Stimulated activated effector memory CD8-positive, alpha-beta T cell treated with anti-CD3 and anti-CD28 coated beads, Interleukin-12 subunit alpha, Interleukin-12 subunit beta, amount 100 ng/mL, for 72 hours (primary cell): ENCODE measurements at regions not wholly inside any gene's neighbourhood (a gene's known extent, or its start where the extent isn't known, plus 50 kb on each side); places are given as distances from the start of the nearest gene placed in this dataset.

Source experiments
- ATAC-seq: fragments of 150-1000 bp; cut with Tn5 transposase; 2 replicates; pipeline ENCODE4 v1.10.0; 2021
- DNase-seq, 2 donors: peaks; one replicate each; pipeline ENCODE4 v3.0.0; 2021 to 2022; ENCODE audit warnings: low spot score in 2 of 2
- H3K27ac Mint-ChIP-seq: one replicate; pipeline ENCODE4 v1.8.0; 2022; ENCODE audit warnings: mild to moderate bottlenecking, mixed read lengths
- H3K36me3 Mint-ChIP-seq: one replicate; pipeline ENCODE4 v1.8.0; 2022; ENCODE audit warnings: mild to moderate bottlenecking, mixed read lengths
- H3K4me1 Mint-ChIP-seq: one replicate; pipeline ENCODE4 v1.8.0; 2022; ENCODE audit warnings: mixed read lengths
- H3K4me3 Mint-ChIP-seq: one replicate; pipeline ENCODE4 v1.8.0; 2022; ENCODE audit warnings: mild to moderate bottlenecking, mixed read lengths
- H3K9me3 Mint-ChIP-seq: one replicate; pipeline ENCODE4 v1.8.0; 2022; ENCODE audit warnings: mixed read lengths

DNA sequence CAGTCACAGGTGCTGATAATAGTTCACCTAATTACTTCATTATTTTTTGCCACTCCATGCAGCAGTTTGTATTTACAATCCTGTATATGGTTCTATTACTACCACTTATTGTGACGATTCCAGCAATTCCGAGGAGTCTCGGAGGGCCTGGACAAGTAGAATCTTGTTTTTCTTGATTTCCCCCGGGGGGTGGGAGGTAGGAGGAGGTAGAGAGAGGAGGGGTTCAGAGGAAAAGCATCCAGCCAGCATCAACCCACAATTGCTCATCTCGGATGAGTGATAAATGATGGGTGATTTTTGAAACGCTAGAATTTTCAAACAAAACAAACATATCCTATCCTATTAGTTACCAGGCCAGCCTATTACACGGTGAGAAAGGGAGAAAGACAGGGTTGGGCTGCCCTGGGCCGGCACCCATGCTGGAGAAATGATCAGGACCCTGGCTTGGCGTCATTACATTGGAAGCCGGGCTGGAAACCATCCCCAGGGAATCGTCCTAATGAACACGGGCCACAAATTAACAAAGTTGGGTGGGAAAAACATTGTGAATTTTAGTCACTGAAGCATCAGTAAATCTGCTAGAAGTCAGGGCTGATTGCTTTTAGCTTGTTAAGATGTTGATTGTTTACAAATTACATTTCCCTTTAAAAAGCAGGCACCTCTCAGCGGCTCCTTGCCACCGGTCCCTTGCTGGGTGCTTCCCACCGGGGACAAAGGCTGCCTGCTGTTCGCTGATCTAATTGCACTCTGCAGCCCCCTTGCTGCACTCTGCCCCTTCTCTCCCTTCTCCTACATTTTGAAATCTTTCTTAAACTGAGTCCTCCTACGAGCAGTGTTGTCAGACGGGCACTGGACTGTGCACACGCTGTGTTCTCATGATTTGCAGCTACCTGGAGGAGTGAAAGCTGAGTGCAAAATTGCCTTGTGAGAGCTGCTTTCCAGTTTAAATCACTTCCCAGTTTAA lies 95.5 kb downstream of the FAM204A start:
- H3K4me1 Mint-ChIP-seq = no peaks in the 10 kb centered on the region
- no peaks in the 10 kb centered on the region for H3K9me3 Mint-ChIP-seq
- no peak overlapping the region for H3K27ac Mint-ChIP-seq
- DNase-seq (no peak), ATAC-seq (no peak)
- H3K4me3 Mint-ChIP-seq = no peak overlapping the region
- no peaks in the 10 kb centered on the region for H3K36me3 Mint-ChIP-seq

DNA sequence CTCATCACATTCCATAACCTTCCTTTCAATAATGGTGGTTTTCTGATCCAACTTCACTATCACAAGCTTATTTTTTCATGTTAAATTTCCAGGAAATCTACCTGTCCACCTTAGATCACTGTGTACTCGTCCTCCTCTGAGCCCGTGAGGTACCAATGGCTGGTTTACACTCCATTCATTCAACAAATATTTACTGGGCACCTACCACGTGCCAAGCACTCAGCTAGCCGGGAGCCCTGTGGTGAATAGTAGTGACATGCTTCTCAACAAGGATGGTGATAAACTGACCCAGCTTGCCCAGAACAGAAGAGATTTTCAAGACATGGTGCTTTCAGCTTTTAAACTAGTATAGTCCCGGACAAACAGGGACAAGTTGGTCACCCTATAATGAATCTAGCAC lies 98.2 kb downstream of the FAM204A start:
- DNase-seq (no peak), ATAC-seq (no peak)
- Mint-ChIP-seq H3K4me1 (no peaks in the 10 kb centered on the region), H3K4me3 (no peak overlapping the region), H3K36me3 (no peaks in the 10 kb centered on the region), H3K9me3 (no peaks in the 10 kb centered on the region), H3K27ac (no peak overlapping the region)

DNA sequence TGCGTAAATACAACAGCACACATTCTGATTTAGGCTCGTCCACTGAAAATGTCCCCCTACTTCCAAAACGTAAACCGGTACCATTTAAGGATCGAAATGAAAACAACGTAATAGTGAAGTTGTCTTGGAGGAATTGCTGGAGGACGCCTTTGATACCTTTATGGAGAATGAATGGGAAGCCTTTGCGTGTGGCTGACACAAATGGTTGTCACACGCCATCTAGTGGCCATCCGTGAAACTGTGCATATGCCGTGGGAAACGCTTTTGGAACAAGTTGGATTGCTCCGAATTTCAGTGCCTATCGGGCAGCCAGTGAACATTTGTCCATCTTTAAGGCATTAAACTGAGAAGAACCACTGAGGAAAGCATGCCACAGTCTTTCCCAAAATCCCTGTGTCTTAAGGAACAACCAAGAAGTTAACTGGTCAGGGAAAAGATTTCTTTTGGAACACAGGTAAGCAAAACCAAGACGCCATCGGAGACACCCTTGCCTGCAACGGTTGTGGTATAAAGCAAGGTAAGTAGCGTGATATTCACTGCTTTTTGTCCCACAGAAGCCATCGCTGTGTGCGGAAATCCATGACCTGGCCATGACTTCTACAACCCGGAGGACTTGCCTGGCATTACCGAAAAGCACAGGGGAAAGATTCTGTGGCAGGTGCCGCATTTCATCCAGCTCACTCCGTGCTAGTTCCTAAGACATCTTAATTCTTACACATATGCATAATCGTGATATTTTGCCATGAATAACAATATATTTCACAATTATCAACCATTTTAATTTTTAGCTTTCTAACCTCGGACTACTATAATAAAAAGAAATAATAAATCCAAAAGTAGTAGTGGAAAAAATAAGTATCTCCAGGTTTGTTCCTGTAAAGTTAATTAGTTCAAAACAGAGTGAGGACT lies 100.6 kb downstream of the FAM204A start:
- Mint-ChIP-seq H3K36me3 (no peaks in the 10 kb centered on the region), H3K4me3 (no peak overlapping the region), H3K27ac (no peak overlapping the region), H3K9me3 (no peaks in the 10 kb centered on the region), H3K4me1 (no peaks in the 10 kb centered on the region)
- DNase-seq (peak; percentile 48 to 75), ATAC-seq (no peak)

DNA sequence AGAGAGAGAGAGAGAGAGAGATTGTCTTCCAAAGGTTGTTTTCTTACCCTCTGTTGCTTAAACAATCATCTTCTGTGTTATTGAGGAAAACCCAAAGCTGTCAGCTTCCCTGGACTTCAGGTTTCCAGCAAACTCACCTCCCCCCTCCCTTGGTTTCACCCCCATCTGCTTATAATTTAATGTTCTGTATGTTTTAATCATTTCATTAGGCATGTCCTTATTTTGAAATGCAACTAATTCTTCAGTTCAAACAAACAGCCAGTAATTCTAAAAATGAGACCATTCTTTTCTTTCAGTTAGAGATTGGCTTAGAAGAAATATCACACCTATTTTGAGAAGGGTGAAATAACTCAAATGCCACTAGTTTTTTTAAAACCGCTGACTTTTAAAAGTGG lies 102.9 kb downstream of the FAM204A start:
- no peak overlapping the region for H3K4me3 Mint-ChIP-seq
- ATAC-seq (no peak), DNase-seq (no peak)
- H3K36me3 Mint-ChIP-seq = no peaks in the 10 kb centered on the region
- H3K27ac Mint-ChIP-seq = no peak overlapping the region
- H3K9me3 Mint-ChIP-seq = no peaks in the 10 kb centered on the region
- no peaks in the 10 kb centered on the region for H3K4me1 Mint-ChIP-seq

DNA sequence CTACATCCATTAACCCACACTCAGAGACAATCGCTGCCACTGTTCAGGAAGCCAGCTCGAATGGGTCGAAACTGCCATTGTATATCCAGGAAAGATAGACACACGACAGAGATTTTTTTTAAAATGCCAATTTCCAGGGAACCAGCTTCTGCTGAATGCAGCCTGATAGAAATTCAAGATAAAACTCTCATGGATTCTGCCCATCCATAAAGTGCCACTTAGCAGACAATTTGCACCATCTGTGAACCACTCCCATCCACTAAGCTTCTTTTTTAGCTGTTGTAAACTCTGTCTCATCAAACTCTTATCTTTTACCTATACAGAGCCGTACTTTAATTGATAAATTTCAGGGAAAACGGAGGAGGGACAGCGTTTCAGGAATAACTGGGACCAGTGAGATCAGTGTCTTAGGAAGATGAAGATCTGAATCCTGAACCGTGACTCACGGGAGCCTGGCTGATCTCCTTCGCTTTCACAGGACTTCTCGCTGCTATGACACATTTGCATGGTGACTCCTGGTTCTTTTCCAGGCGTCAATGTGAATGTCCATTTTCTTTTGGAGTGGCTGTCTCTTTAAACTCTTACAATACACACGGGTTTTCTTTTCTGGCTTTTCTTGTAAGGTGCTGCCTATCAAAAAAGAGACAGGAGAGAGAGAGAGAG lies 103.4 kb downstream of the FAM204A start:
- peak in 1 of 2 donors; percentile 13 for DNase-seq
- Mint-ChIP-seq H3K27ac (no peak overlapping the region), H3K4me3 (no peak overlapping the region), H3K9me3 (no peaks in the 10 kb centered on the region), H3K4me1 (no peaks in the 10 kb centered on the region), H3K36me3 (no peaks in the 10 kb centered on the region)
- no peak for ATAC-seq

DNA sequence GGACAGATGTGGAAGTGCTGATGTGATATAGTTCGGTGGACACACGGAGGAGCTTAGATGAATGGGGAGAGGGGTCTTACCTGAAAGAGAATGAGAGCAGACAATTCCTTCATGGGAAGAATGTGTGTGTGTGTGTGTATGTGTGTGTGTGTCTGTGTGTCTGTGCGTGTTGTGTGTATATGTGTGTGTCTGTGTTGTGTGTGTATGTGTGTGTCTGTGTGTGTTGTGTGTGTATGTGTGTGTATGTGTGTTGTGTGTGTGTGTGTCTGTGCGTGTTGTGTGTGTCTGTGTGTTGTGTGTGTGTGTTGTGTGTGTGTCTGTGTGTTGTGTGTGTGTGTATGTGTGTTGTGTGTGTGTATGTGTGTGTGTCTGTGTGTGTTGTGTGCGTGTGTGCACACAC lies 104.2 kb downstream of the FAM204A start:
- H3K36me3 Mint-ChIP-seq = no peaks in the 10 kb centered on the region
- ATAC-seq (no peak), DNase-seq (peak in 1 of 2 donors; percentile 8)
- H3K4me3 Mint-ChIP-seq = no peak overlapping the region
- no peaks in the 10 kb centered on the region for H3K4me1 Mint-ChIP-seq
- no peak overlapping the region for H3K27ac Mint-ChIP-seq
- H3K9me3 Mint-ChIP-seq = no peaks in the 10 kb centered on the region

DNA sequence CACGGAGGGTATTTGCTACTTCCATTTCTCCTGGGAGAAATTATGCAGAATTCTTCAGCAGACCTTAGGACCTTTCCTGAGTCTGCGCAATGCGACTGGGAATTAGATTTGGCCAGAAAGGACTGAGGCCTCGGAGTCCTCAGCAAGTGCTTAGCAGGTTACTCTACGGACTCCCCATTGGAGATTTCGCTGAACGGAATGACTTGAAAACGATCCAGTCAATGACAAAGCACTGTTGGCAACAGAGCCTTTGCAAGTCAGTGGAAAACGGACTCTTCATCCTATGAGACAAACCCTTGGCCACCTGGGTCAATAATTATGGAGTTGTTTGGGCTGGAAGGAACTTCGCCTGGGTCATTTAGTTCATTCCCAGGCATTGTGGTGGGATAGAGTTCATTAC lies 107.4 kb downstream of the FAM204A start:
- H3K27ac Mint-ChIP-seq = no peak overlapping the region
- ATAC-seq = no peak
- DNase-seq = no peak
- H3K9me3 Mint-ChIP-seq = no peaks in the 10 kb centered on the region
- H3K4me3 Mint-ChIP-seq = no peak overlapping the region
- no peaks in the 10 kb centered on the region for H3K4me1 Mint-ChIP-seq
- H3K36me3 Mint-ChIP-seq = no peaks in the 10 kb centered on the region

DNA sequence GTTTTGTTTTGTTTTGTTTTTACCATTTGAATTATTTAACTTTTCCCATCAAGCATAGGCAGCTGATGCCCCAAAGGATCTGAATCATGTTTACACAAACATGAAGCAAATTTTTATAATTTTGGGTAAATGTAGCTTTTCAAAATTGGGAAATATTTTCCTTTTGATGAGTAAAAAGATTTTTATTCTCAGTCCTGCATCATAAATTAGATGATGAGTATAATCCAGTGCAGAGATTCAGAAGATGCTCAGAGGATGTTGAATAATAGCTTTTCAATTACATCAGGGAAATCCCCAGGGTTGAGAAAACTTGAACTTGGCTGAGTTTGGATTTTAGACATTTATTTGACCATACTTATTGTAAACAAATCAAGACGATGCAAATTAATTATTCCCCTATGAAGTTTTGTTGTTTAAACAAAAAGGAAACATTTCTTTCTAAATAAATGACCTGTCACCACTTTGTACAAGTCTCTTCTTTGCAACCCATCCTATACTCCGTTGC lies 121.7 kb downstream of the FAM204A start:
- H3K27ac Mint-ChIP-seq = no peak overlapping the region
- H3K4me1 Mint-ChIP-seq = no peaks in the 10 kb centered on the region
- no peaks in the 10 kb centered on the region for H3K36me3 Mint-ChIP-seq
- DNase-seq (no peak), ATAC-seq (no peak)
- H3K4me3 Mint-ChIP-seq = no peak overlapping the region
- H3K9me3 Mint-ChIP-seq = no peaks in the 10 kb centered on the region

DNA sequence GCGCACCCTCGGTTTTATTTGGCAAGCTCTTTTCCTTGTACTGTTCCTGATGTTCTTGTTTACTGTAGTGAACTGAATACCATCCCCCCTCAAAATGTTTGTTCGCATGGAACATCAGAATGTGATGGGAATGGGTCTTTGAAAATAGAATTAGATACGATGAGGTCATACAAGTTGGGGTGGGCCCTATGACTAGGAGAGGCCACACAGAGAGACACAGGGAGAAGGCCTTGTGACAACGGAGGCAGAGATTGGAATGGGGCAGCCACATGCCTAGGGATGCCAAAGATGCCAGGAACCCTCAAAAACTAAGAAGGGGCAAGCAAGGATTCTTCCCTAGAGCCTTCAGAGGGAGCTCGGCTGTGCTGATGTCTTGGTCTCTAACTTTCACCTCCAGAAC lies 123.6 kb downstream of the FAM204A start:
- ATAC-seq (no peak), DNase-seq (no peak)
- no peak overlapping the region for H3K27ac Mint-ChIP-seq
- H3K9me3 Mint-ChIP-seq = no peaks in the 10 kb centered on the region
- H3K4me3 Mint-ChIP-seq = no peak overlapping the region
- H3K36me3 Mint-ChIP-seq = no peaks in the 10 kb centered on the region
- H3K4me1 Mint-ChIP-seq = no peaks in the 10 kb centered on the region

DNA sequence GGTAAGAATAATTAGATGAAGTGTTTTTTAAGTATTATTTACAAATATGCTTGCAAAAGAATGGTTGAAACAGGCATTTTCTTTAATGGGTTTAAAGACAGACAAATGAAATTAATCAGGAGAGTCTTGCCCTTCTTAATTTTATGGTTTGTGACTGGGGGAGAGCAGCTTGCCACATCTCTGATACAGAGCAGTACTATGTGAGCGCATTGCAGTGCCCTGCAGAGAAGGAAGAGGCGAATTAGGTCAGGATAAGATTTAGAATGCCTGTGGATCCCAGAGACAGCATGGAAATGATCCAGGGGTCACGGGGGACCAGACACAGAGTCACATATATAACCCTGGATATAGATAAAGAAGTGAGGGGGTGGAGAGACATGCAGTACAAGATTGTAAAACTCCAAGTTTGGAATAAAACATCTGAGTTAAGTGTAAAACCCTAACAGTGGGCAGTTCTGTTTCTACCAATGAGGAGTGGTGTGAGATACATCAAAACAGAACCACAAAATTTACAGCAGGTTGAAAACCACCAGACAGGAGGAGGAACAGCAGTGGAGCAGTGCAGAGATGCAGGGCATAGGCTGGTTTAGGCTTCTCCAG lies 125.5 kb downstream of the FAM204A start:
- no peaks in the 10 kb centered on the region for H3K9me3 Mint-ChIP-seq
- H3K27ac Mint-ChIP-seq = no peak overlapping the region
- no peak for ATAC-seq
- H3K4me3 Mint-ChIP-seq = no peak overlapping the region
- DNase-seq = no peak
- H3K4me1 Mint-ChIP-seq = no peaks in the 10 kb centered on the region
- H3K36me3 Mint-ChIP-seq = no peaks in the 10 kb centered on the region

DNA sequence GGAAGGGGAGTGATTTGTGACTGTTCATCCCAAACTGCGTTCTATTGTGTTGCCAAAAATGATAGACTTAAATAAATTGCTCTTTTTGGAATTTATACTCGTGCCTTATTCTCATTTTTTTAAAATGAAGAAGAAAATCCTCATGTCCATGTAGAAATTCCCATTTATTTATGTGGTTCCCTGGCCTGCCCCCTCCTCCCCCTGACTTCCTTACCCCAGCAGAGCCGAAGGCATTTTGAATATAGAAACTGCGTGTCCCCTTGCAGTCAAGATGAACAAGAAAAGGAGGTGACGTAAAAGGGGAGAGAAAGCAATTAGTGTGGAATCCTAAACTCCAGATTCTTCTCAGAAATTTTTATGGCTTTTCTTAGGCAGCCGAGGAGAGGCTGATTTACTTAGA lies 126.1 kb downstream of the FAM204A start:
- H3K4me3 Mint-ChIP-seq = no peak overlapping the region
- H3K4me1 Mint-ChIP-seq = no peaks in the 10 kb centered on the region
- DNase-seq (no peak), ATAC-seq (no peak)
- no peak overlapping the region for H3K27ac Mint-ChIP-seq
- no peaks in the 10 kb centered on the region for H3K36me3 Mint-ChIP-seq
- H3K9me3 Mint-ChIP-seq = no peaks in the 10 kb centered on the region

DNA sequence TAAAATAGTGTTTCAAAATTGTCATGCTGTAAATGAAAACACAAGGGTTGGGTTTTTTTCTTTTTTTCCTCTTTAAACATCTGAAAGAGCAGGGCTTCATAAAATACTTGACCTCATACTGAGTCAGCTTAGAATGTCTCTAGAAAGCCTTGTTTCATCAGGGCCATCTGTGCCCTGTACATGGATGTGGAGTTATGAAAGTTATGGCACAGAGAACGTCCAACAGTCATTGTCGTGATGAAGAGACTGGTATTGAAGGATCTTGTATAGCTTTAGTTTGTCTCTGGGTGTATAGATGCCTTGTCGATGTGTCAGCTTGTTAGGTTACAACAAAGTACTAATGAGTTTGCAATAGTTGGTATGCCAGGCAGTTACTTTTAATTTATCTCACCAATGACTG lies 127.3 kb downstream of the FAM204A start:
- DNase-seq (no peak), ATAC-seq (no peak)
- Mint-ChIP-seq H3K4me3 (no peak overlapping the region), H3K36me3 (no peaks in the 10 kb centered on the region), H3K4me1 (no peaks in the 10 kb centered on the region), H3K9me3 (no peaks in the 10 kb centered on the region), H3K27ac (no peak overlapping the region)

DNA sequence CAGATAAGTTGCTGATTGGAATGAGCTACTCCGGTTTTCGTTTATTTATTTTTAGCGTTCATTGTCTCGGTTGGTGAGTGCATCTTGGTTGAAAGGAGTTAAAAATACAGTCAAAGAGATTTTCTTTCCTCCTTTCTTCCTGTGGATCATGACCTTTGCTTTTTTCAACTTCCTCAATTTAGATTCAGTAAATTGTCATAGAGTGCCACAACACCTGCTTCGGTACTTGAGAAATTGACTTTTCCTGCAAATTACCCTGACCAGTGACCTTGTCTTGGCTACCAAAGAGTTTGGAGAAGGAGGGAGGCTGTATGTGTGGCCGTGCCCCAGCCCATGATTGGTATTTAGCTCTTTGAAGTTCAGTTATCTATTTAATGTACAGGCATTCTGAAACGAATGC lies 128.7 kb downstream of the FAM204A start:
- ATAC-seq = no peak
- Mint-ChIP-seq H3K27ac (no peak overlapping the region), H3K4me3 (no peak overlapping the region), H3K9me3 (no peaks in the 10 kb centered on the region), H3K4me1 (no peaks in the 10 kb centered on the region), H3K36me3 (no peaks in the 10 kb centered on the region)
- no peak for DNase-seq

DNA sequence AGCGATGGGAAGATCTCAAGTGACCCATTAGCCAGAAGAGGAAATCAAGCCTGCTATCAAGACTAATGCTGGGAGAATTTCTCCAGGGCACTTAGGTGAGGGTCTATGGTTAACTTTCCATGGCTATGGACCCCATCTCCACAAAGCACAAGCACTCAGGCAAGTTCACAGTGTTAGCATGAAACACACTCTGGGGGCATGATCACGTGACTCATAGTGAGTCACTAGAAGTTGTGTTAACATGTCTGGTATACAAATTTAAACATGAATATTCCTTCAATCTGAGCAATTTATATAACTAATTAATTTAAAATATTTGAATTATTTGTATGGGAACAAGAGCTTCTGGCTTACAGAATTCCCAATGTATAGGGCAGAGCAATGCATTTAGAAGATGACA lies 131.8 kb downstream of the FAM204A start:
- DNase-seq (no peak), ATAC-seq (no peak)
- no peaks in the 10 kb centered on the region for H3K4me1 Mint-ChIP-seq
- H3K9me3 Mint-ChIP-seq = no peaks in the 10 kb centered on the region
- no peak overlapping the region for H3K4me3 Mint-ChIP-seq
- no peak overlapping the region for H3K27ac Mint-ChIP-seq
- no peaks in the 10 kb centered on the region for H3K36me3 Mint-ChIP-seq

DNA sequence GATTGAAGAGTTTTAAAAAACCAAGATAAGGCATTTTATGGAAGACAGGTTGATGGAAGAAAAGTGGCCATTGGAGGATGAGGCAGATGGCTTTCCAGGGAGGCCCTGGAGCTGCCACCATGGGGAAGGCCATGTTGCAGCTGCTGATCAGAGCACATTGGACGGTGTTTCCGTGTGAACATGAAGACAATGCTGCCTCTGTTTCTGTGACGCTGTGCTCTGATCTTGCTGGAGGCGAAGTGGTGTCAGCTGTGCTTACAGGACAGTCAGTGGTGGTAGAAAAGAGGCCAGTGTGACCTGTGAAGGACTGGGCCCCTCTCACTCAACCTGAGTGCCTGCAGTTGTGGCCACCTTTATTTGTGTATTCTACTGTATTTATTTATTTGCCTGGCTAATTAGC lies 132.9 kb downstream of the FAM204A start:
- ATAC-seq = no peak
- Mint-ChIP-seq H3K4me3 (no peak overlapping the region), H3K9me3 (no peaks in the 10 kb centered on the region)

More for the DNA sequence above, 132.9 kb downstream of the FAM204A start:
- Mint-ChIP-seq H3K36me3 (no peaks in the 10 kb centered on the region), H3K4me1 (no peaks in the 10 kb centered on the region), H3K27ac (no peak overlapping the region)
- DNase-seq = no peak
